Ascending aorta (tissue), 2 donors: ENCODE measurements at regions not wholly inside any gene's neighbourhood (a gene's known extent, or its start where the extent isn't known, plus 50 kb on each side); places are given as distances from the start of the nearest gene placed in this dataset.

Experiments used
- DNase-seq, 2 donors: peaks; one replicate each; pipeline ENCODE4 v3.0.0-alpha.2; 2019; ENCODE audit warnings: low spot score in 2 of 2
- H3K27ac ChIP-seq, 2 donors: fragments of 200-600 bp; sonication (generic); one replicate each; pipeline ENCODE4 v1.5.1; 2016 to 2017; ENCODE audit warnings: mild to moderate bottlenecking in 1 of 2
- H3K27me3 ChIP-seq: fragments of 200-600 bp; sonication (generic); one replicate; pipeline ENCODE4 v1.5.1; 2017
- H3K36me3 ChIP-seq, 2 donors: fragments of 200-600 bp; sonication (generic); one replicate each; pipeline ENCODE4 v1.5.1; 2016
- H3K4me1 ChIP-seq, 2 donors: fragments of 200-600 bp; sonication (generic); one replicate each; pipeline ENCODE4 v1.5.1; 2016 to 2017; ENCODE audit warnings: mild to moderate bottlenecking in 1 of 2
- H3K4me3 ChIP-seq, 2 donors: fragments of 200-600 bp; sonication (generic); one replicate each; pipeline ENCODE4 v1.5.1; 2016 to 2017; ENCODE audit warnings: mild to moderate bottlenecking in 1 of 2
- H3K9me3 ChIP-seq, 2 donors: fragments of 200-600 bp; sonication (generic); one replicate each; pipeline ENCODE4 v1.5.1; 2016
- intact Hi-C: fragments of 100-400 bp; cut with DNase I; formaldehyde crosslinking; loops from one replicate; pipeline ENCODE4 v1.15.1; 2023
- TF ChIP-seq, protein P1 (sequence below), 3 experiments: fragments of 200-600 bp in 2 of 3; fragments of 450-650 bp in 1 of 3; sonication (generic) in 2 of 3; IDR thresholded peaks; one replicate each; pipeline ENCODE4 v1.5.1; 2016 to 2019; ENCODE audit warnings: antibody characterized with exemption in 3 of 3, mild to moderate bottlenecking in 1 of 3, moderate library complexity in 1 of 3

DNA sequence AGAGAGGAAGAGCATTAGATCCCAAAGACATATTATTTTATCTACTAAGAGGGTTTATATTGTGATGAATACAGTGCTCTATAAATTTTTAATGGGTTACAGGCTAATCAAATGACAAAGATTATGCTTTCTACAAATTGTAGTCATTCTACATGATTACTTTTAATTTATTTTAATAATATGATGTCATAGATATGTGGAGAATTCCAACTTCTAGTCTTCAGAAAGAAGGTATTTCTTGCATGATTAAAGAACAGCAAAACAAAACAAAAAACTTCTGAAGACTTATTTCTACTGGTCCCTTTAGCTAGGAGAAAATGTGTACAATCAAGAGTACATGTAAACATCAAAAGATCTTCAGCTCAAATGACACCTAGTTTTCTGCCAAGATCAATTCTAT lies 71.5 kb upstream of the FOXG1 start:
- Histone ChIP-seq H3K4me3 (no peak overlapping the region), H3K27me3 (no peaks in the 10 kb centered on the region), H3K4me1 (no peaks in the 10 kb centered on the region), H3K36me3 (no peaks in the 10 kb centered on the region), H3K9me3 (no peaks in the 10 kb centered on the region), H3K27ac (no peak overlapping the region)
- DNase-seq, result no peak
- TF ChIP-seq, protein P1, sequence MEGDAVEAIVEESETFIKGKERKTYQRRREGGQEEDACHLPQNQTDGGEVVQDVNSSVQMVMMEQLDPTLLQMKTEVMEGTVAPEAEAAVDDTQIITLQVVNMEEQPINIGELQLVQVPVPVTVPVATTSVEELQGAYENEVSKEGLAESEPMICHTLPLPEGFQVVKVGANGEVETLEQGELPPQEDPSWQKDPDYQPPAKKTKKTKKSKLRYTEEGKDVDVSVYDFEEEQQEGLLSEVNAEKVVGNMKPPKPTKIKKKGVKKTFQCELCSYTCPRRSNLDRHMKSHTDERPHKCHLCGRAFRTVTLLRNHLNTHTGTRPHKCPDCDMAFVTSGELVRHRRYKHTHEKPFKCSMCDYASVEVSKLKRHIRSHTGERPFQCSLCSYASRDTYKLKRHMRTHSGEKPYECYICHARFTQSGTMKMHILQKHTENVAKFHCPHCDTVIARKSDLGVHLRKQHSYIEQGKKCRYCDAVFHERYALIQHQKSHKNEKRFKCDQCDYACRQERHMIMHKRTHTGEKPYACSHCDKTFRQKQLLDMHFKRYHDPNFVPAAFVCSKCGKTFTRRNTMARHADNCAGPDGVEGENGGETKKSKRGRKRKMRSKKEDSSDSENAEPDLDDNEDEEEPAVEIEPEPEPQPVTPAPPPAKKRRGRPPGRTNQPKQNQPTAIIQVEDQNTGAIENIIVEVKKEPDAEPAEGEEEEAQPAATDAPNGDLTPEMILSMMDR (IDR thresholded peaks at IDR 0.05), result no peak
- intact Hi-C loops, result no loop called here

DNA sequence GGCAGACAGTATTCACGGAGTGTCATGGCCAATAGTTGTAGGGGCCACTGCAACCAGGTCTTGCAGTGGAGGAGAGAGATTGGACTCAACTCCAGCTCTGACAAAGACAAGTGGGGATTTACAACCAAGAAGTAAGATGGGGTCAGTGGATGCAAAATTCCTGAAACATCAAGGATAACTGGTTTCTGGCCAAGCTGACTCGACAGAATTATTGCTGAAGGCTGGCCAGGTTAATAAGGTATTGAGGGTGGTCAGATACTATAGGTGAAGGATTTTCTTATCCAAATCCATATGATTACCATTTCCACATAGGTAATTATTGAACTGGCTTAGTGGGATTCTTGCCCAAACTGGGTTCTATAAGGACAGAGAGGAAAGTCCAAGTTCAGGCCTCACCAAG lies 64.9 kb upstream of the FOXG1 start:
- TF ChIP-seq, protein P1 (IDR thresholded peaks at IDR 0.05), result no peak
- Histone ChIP-seq H3K4me1 (no peaks in the 10 kb centered on the region), H3K27ac (no peak overlapping the region), H3K36me3 (no peaks in the 10 kb centered on the region), H3K27me3 (no peaks in the 10 kb centered on the region), H3K9me3 (no peaks in the 10 kb centered on the region), H3K4me3 (no peak overlapping the region)
- intact Hi-C loops, result no loop called here
- no peak for DNase-seq

DNA sequence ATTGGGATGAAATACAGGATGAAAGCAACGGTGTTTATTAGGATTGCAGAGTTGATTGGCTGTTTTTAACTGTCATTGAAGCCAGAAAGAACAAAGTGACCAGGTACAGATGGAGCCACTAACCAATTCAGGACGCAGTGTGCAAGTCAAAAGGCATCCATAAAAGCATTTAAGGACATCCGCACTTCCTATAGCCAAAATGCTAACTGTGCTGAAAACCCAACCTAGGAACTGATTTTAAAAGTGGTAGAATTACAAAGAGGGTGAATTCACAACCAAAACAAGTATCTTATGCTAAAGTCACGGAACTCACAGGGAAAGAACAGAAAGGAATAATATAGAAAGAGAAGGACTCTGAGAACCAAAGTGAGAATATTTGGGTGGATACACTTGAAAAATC lies 63.1 kb upstream of the FOXG1 start:
- Histone ChIP-seq H3K27me3 (no peaks in the 10 kb centered on the region), H3K4me3 (no peak overlapping the region), H3K4me1 (no peaks in the 10 kb centered on the region), H3K9me3 (no peaks in the 10 kb centered on the region), H3K27ac (no peak overlapping the region), H3K36me3 (no peaks in the 10 kb centered on the region)
- intact Hi-C loops, result no loop called here
- TF ChIP-seq, protein P1 (IDR thresholded peaks at IDR 0.05), result no peak
- no peak for DNase-seq

DNA sequence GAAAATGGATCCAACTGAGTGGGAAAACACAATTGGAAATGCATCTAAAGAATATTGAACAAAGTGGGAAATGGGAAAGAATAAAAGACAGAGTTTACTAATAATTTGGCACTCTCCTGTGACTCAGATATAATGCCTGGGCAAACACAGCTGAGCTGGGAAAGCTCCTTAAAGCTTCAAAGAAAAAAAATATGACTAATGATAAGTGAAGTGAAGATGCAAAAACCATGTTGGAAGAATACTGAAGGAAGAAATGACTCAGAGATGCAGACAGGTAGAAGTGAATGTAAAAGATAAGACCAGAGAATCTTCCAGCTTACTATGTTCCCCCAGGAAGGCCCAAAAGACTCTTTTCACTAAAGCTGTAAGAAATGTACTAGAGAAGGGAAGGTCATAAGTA lies 62.4 kb upstream of the FOXG1 start:
- H3K4me3 ChIP-seq, result no peak overlapping the region
- no peaks in the 10 kb centered on the region for H3K27me3 ChIP-seq
- no peaks in the 10 kb centered on the region for H3K36me3 ChIP-seq
- no peak for DNase-seq
- TF ChIP-seq, protein P1 (IDR thresholded peaks at IDR 0.05), result no peak
- no peak overlapping the region for H3K27ac ChIP-seq
- intact Hi-C loops, result no loop called here
- H3K9me3 ChIP-seq, result no peaks in the 10 kb centered on the region
- H3K4me1 ChIP-seq, result no peaks in the 10 kb centered on the region

DNA sequence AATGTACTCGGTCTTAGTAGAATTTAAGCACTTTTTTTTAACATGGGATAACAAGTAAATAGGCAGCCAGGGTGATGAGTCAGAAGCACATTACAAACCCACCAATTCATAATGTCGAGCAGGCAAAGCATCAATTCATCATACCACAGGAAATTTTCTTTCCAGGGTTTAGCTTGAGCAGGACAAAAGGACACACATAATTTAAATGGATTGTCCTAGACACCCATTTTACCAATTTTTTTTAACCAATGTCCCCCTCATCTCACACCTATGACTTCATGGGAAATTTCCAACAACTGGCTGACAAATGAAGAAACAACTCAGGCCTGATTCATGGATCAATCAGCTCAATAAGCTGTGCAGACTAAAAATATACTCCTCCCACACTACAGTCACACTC lies 58.8 kb upstream of the FOXG1 start:
- Histone ChIP-seq H3K9me3 (no peaks in the 10 kb centered on the region), H3K27me3 (no peaks in the 10 kb centered on the region), H3K36me3 (no peaks in the 10 kb centered on the region), H3K4me3 (no peak overlapping the region), H3K27ac (no peak overlapping the region), H3K4me1 (no peaks in the 10 kb centered on the region)
- TF ChIP-seq, protein P1 (IDR thresholded peaks at IDR 0.05), result no peak
- intact Hi-C loops, result no loop called here
- DNase-seq, result no peak

DNA sequence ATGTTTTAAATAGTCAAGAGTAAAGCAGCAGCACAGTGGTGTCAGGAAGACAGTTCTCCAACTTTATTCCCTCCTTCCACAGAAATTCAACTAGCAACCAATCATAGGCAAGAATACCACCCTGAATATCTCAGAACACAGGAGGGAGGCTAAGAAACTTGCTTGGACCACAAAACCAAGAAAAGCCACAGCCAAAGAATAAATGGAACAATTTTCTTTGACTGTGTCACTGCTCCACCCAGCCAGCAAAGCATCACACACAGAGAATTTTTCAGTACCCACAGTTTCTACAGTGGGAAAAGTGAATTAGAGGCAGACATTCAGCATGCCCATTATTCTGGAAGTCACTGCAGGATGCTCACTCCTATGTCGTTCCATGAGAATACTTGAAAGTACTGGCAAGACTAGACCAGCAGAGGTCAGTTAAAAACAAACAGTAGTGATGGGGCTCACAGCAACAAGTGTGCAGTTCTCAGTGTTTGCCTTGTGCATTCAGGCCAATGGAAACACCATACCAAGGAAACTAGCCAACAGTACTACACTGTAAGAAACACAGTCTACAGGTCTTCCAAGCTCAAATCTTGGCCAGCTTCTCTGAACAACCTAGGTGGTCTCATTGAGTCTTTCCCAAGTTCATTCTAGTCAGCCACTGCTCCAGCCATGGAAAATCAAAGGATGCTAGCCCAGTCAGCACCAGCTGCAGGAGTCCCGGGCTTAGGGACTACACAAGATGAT lies 56.8 kb upstream of the FOXG1 start:
- Histone ChIP-seq H3K4me1 (no peaks in the 10 kb centered on the region), H3K36me3 (no peaks in the 10 kb centered on the region), H3K9me3 (no peaks in the 10 kb centered on the region), H3K27me3 (no peaks in the 10 kb centered on the region), H3K4me3 (no peak overlapping the region), H3K27ac (no peak overlapping the region)
- DNase-seq, result no peak
- TF ChIP-seq, protein P1 (IDR thresholded peaks at IDR 0.05), result no peak
- intact Hi-C loops, result no loop called here
